ENCODE measurements at regions not wholly inside any gene's neighbourhood (a gene's known extent, or its start where the extent isn't known, plus 50 kb on each side); places are given as distances from the start of the nearest gene placed in this dataset.

- DNase-seq (ENCODE audit: low read depth) = no peak
- H3K36me3 ChIP-seq (ENCODE audit: control insufficient read depth, insufficient read depth, low read length) = no peaks in the 10 kb centered on the region
- no peak for TF ChIP-seq CTCF (IDR thresholded peaks at IDR 0.05; ENCODE audit: insufficient read depth, low read length, poor library complexity, severe bottlenecking)
- no peak overlapping the region for H3K4me3 ChIP-seq (ENCODE audit: low read depth, low read length)
- peaks cover 3% of the 10 kb centered on the region for H3K27me3 ChIP-seq (ENCODE audit: control insufficient read depth, insufficient read depth, low read length)
Observed at GRCh38 chr2:44825702-44826101, 115.8 kb upstream of the SIX3 start.

GRCh38 chr2:44826601-44827000, 114.9 kb upstream of the SIX3 start:
- H3K36me3 ChIP-seq (ENCODE audit: control insufficient read depth, insufficient read depth, low read length) = no peaks in the 10 kb centered on the region
- no peak overlapping the region for H3K4me3 ChIP-seq (ENCODE audit: low read depth, low read length)
- no peak for TF ChIP-seq CTCF (IDR thresholded peaks at IDR 0.05; ENCODE audit: insufficient read depth, low read length, poor library complexity, severe bottlenecking)
- no peak for DNase-seq (ENCODE audit: low read depth)
- no peaks in the 10 kb centered on the region for H3K27me3 ChIP-seq (ENCODE audit: control insufficient read depth, insufficient read depth, low read length)

- H3K27me3 ChIP-seq (ENCODE audit: control insufficient read depth, insufficient read depth, low read length) = no peaks in the 10 kb centered on the region
- DNase-seq (ENCODE audit: low read depth) = no peak
- H3K36me3 ChIP-seq (ENCODE audit: control insufficient read depth, insufficient read depth, low read length) = no peaks in the 10 kb centered on the region
- H3K4me3 ChIP-seq (ENCODE audit: low read depth, low read length) = no peak overlapping the region
- no peak for TF ChIP-seq CTCF (IDR thresholded peaks at IDR 0.05; ENCODE audit: insufficient read depth, low read length, poor library complexity, severe bottlenecking)
Observed at GRCh38 chr2:44829771-44830170, 111.7 kb upstream of the SIX3 start.

DNA sequence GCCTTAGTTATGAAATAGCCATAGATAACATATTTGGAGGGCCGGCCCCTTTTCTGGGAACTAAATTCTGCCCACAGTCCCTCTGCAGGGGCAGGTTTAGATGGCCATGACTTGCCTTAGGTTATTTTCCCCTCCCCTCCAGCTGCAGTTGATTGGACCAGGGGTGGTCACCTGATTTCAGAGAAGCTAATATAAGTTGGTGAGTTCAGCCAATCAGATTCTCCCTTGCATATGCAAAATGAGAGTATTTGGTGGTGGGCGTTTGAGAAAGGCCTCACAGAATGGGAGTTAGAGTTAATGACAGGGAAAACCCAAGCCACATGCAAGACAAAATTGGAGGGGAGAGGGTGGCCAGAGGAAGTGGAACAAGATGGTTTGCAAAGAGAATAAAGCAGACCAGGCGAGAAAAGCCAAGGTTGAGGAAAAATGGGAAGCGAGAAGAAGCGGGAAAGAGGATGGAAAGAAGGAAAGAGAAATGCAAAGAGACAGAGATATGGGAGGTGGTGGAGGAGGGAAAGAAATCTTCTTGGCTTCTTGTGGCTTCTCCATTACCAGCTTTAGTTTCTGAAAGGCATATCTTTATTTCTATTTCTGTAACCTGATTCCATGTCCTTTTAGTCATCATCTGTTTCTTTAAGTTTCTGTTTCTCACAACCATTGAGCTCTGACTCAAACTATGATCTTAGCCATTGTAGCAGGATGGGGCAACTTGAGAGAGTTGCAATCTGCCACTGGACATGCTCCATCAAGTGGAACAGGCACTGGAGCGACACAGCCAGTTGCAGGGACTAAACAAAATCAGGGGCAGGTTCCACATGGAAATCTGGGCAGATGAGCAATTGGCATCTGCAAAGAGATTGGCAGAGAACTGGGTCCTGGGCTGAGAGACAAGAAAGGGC, 108.1 kb upstream of the SIX3 start:
- Histone ChIP-seq H3K27me3 (ENCODE audit: control insufficient read depth, insufficient read depth, low read length) (peaks cover 3% of the 10 kb centered on the region), H3K4me3 (ENCODE audit: low read depth, low read length) (no peak overlapping the region), H3K36me3 (ENCODE audit: control insufficient read depth, insufficient read depth, low read length) (no peaks in the 10 kb centered on the region)
- TF ChIP-seq CTCF (IDR thresholded peaks at IDR 0.05; ENCODE audit: insufficient read depth, low read length, poor library complexity, severe bottlenecking) = no peak
- DNase-seq (ENCODE audit: low read depth) = peak; percentile 35

DNA sequence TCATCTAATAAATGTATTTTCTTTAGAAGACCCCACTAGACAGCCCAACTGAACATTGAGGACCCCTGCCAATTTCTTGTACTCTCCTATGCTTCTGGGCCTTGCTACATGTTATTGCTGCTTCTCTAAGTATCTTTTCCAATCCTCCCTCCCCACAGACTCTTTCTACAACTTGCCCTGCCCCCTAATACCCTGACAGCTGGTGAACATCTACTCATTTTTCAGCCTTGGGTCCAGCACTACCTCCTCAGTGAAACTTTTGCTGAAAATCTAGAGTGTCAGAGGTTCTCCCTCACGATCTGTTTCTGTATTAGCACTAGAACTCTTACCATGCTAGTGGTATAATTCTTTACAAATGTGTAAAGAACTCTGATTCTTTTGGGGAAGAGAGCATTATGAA, 106.8 kb upstream of the SIX3 start:
- Histone ChIP-seq H3K27me3 (ENCODE audit: control insufficient read depth, insufficient read depth, low read length) (peaks cover 3% of the 10 kb centered on the region), H3K4me3 (ENCODE audit: low read depth, low read length) (no peak overlapping the region), H3K36me3 (ENCODE audit: control insufficient read depth, insufficient read depth, low read length) (no peaks in the 10 kb centered on the region)
- no peak for DNase-seq (ENCODE audit: low read depth)
- TF ChIP-seq CTCF (IDR thresholded peaks at IDR 0.05; ENCODE audit: insufficient read depth, low read length, poor library complexity, severe bottlenecking) = no peak

DNA sequence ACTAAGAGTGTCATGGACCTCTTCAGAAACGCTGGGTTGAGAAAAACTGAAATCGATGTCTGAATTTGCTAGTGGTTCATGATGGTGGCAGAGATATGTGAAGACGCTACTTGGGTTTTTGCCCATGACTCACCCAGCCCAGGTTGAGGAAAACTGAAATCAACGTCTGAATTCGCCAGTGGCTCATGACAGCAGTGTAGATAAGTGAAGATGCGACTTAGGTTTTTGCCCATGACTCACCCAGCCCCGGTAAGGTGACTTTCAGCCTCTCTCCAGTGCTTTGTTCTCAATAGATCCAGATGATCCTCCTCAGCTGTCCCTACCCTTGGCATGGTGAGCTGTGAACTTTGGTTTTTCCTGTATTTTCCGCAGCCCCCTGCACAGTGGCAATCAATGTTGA, 105.3 kb upstream of the SIX3 start:
- Histone ChIP-seq H3K36me3 (ENCODE audit: control insufficient read depth, insufficient read depth, low read length) (no peaks in the 10 kb centered on the region), H3K4me3 (ENCODE audit: low read depth, low read length) (no peak overlapping the region), H3K27me3 (ENCODE audit: control insufficient read depth, insufficient read depth, low read length) (peaks cover 10% of the 10 kb centered on the region)
- no peak for DNase-seq (ENCODE audit: low read depth)
- TF ChIP-seq CTCF (IDR thresholded peaks at IDR 0.05; ENCODE audit: insufficient read depth, low read length, poor library complexity, severe bottlenecking) = no peak

All from kidney epithelial cell (primary cell).